GM13976 (cell line): ENCODE measurements at regions not wholly inside any gene's neighbourhood (a gene's known extent, or its start where the extent isn't known, plus 50 kb on each side); places are given as distances from the start of the nearest gene placed in this dataset.

ENCODE experiments used
- DNase-seq: peaks from one replicate; pipeline ENCODE4 v3.0.0; 2012; ENCODE audit warnings: low spot score
- CTCF ChIP-seq: IDR thresholded peaks from 2 replicates; pipeline ENCODE4 v1.5.1; 2012; ENCODE audit warnings: borderline replicate concordance, mild to moderate bottlenecking; ENCODE audit not compliant: insufficient read depth; ENCODE audit errors: extremely low read depth, missing control alignments, control extremely low read depth
- in situ Hi-C: fragments of 300-500 bp; cut with MboI; formaldehyde crosslinking; loops from one replicate; pipeline ENCODE4 v1.12.0; 2022; ENCODE audit warnings: low sequenced_read_pairs, mixed read lengths, inconsistent platforms; ENCODE audit not compliant: unreplicated experiment

DNA sequence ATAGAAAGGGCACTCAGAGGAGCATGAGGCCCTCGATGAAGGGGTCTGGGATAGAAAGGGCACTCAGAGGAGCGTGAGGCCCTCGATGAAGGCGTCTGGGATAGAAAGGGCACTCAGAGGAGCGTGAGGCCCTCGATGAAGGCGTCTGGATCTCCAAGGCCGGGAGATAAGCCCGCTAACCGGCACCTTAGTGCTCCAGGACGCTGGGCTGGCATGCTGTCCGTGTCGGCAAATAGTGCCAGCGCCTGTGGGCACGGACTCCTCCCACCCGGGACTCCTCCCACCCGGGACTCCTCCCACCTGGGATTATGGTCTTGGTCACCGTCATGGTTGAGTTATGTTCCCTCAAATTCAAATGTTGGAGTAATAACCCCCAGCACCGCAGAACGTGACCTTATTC is 725.3 kb downstream of the BRD1 start:
- TF ChIP-seq CTCF = no peak
- no peak for DNase-seq
- in situ Hi-C loops = no loop called here

DNA sequence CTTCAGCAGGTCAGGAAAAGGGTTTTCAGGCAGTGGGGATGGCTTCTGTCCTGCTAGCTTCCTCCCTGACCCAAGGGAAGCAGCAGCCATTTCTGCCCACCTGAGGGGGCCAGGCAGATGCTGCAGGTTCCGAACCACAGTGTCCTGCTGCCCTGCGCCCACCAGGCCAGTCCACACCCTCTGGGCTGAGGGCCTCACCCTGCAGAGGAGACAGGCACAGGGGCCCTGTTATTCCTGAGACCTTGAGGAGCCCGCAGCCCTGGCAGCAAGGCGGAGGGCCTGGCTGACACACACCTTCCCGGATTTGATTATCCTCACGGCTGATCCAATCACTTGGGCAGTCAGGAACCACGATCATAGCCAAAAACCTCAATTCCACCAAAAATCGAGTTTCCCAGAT is 725.8 kb downstream of the BRD1 start:
- TF ChIP-seq CTCF = no peak
- in situ Hi-C loops = no loop called here
- no peak for DNase-seq

- TF ChIP-seq CTCF = no peak
- in situ Hi-C loops = no loop called here
- DNase-seq = no peak
These were observed 726.4 kb downstream of the BRD1 start for GRCh38 chr22:49101225-49101624.

- no peak for TF ChIP-seq CTCF
- DNase-seq = no peak
- in situ Hi-C loops = no loop called here
These were observed 726.9 kb downstream of the BRD1 start for GRCh38 chr22:49100773-49101172.

GRCh38 chr22:49100316-49100715 is 727.4 kb downstream of the BRD1 start:
- TF ChIP-seq CTCF = no peak
- in situ Hi-C loops = no loop called here

GRCh38 chr22:49099496-49100124 is 728.1 kb downstream of the BRD1 start:
- no peak for DNase-seq
- TF ChIP-seq CTCF = no peak
- in situ Hi-C loops = no loop called here

More at GRCh38 chr22:49100316-49100715, 727.4 kb downstream of the BRD1 start:
- no peak for DNase-seq

DNA sequence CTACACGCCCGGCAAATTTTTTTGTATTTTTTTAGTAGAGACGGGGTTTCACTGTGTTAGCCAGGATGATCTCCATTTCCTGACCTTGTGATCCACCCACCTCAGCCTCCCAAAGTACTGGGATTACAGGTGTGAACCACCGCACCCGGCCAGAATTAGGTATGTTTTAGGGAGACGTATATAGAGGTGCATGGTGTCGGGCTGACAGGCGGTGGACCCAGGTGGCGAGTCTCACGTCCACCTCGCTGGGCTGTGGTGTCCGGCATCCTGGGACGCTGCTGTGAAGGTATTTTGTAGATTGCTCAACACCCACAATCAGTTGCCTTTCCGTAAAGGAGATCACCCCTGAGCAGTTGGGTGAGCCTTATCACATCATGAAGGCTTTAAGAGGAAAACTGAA is 728.6 kb downstream of the BRD1 start:
- DNase-seq = no peak
- in situ Hi-C loops = no loop called here
- no peak for TF ChIP-seq CTCF
